GM18520 (cell line): ENCODE measurements at regions not wholly inside any gene's neighbourhood (a gene's known extent, or its start where the extent isn't known, plus 50 kb on each side); places are given as distances from the start of the nearest gene placed in this dataset.
A peak's percentile ranks its signal among the peaks of the same experiment; 100 is the strongest.
"Not testable (repeated sequence)": the region's sequence is repeated elsewhere in the genome, so short reads cannot be mapped to it uniquely, and the experiment has no call there.

Experiments
- ATAC-seq: cut with Tn5 transposase; IDR thresholded peaks from one replicate; pipeline ENCODE4 v1.9.1; 2021; ENCODE audit not compliant: unreplicated experiment

DNA sequence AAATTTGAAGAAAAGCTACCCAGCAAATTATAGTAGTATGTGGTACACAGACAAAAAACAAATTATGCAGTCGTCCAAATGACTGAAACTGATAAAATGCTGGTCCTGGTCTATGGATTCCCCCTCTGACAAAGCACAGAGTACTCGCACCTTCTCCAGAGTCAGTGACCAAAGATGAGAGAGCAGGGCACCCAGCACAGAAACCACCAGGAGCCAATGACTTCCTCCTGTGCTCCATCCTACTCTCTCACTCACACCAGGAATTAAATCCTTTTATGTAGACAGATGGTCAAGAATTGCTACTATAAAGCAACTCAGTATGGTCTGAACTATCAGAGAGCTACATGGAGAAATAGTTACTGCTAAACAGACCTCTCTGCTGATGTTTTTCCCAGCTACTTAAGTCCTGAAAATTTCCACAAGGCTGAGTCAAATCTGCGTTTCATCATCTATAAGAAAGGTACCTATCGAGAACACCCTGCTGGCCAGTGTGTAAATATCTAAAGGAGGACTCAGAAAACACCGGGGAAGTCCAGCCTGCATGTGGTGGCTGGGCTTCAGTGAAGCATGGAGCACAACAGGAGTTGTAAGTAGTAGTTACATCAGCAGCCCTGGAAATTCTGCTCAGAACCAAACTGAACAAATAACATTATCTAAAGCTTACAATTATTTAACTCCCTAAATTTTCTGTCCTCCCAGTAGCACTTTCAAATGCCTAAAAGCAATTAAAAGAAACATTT is 84.5 kb upstream of the FBXO28 start:
- ATAC-seq: peak; percentile 72

DNA sequence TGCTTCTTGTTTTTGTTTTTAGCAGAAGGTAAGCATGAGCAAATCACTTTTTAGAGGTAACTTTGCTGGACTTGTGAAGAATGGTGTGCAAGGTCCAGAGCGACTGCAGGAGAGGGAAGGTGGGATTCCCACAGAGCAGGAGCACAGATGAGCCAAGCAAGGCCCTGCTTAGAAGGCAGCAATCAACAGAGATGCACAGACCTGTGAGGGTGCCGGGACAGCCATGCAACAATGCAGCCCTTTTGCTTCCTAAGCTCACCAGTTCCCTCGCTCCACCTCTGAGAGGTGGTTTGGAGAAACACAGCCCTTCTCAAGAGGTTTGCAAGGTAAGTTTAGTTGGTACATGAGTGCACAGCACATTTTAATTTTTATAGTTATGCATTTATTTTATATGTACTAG is 85.1 kb upstream of the FBXO28 start:
- ATAC-seq: not testable (repeated sequence)

DNA sequence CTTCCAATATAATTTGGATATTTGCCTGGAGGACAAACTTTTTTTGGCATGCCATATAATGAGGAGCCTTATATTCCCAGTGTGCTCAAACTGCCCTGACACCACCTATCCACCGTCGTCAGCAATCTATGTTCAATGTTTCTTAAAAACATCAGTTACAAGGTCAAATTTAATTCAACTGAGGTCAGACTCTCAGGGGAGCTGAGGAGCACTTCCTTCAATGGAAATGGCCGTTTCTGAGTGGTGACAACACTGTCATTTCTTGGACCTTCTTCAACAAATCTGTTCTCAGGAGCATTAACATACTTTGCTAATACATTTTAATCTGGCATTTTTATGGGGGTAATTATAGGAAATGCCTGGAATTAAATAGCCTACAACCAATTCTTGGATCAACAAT is 90.8 kb upstream of the FBXO28 start:
- ATAC-seq: not testable (repeated sequence)

DNA sequence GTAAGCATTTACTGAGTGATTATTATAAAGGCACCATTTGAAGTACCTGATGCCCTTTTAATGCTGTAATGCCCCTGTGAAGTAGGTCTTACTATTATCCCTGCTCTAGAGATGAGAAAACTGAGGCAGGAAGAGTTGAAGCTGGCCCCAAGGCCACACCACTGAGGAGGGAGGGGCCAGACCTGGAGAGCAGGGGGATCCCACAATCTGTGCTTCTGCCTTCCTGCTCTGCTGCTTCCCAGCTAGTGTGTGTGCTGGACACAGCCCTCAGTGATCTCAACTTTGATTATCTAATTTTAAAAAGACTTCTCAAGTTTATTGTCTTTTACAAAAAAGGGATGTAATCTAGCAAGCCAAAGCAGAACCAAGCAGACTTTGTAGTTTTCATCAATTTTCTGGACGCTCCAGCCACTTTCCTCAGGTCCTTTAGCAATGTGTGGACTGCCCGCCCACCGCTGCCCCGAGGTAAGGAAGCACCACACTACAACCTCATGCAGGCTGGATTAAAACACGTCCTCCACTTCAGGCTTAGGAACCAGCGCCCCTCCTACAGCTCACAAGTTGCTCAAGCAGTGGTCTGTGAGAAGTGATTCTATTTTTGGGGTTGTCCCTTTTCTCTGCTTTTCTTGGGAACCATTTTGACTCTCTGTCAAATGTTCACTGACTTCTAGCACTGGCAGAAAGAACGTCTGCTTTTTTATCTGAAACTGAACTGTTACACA is 91.5 kb upstream of the FBXO28 start:
- ATAC-seq: not testable (repeated sequence)

DNA sequence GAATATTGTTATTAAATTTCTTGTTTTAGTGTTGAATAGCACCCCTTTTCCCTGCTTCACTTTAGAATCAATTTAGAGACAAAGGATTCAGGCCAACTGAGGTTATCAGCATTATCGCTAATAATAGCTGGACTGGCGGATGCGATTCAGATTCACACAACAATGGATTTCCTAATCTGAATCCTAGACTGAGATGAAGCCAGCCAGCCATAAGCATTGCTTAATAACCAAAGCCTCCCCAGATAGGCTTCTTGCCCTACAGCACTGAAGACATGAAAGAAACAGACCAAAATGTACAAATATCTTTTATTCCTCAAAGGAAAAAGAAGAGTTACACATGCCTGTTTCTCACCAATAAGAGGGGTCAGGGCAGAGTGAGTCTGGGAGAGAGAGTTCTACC is 94.0 kb upstream of the FBXO28 start:
- ATAC-seq: not testable (repeated sequence)

DNA sequence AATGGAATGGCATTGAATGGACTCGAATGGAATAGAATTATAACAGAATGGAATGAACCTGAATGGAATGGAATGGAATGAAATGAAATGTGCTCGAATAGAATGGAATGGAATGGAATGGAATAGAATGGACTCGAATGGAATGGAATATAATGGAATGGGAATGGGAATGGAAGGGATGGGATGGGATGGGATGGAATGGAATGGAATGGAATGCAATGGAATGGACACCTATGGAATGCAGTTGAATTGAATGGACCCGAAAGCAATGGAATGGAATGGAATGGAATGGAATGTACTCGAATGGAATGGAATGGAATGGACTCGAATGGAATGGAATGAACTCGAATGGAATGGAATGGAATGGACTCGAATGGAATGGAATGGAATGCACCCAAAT is 98.1 kb upstream of the FBXO28 start:
- not testable (repeated sequence) for ATAC-seq

DNA sequence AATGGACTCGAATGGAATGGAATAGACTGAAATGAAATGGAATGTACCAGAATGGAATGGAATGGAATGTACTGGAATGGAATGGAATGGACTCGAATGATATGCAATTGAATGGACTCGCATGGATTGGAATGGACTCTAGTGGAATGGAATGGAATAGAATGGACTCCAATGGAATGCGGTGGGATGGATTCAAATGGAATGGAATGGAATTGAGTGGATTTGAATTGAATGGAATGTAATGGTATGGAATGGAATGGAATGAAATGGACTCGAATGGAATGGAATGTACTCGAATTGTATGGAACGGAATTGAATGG is 99.6 kb upstream of the FBXO28 start:
- ATAC-seq: no peak

DNA sequence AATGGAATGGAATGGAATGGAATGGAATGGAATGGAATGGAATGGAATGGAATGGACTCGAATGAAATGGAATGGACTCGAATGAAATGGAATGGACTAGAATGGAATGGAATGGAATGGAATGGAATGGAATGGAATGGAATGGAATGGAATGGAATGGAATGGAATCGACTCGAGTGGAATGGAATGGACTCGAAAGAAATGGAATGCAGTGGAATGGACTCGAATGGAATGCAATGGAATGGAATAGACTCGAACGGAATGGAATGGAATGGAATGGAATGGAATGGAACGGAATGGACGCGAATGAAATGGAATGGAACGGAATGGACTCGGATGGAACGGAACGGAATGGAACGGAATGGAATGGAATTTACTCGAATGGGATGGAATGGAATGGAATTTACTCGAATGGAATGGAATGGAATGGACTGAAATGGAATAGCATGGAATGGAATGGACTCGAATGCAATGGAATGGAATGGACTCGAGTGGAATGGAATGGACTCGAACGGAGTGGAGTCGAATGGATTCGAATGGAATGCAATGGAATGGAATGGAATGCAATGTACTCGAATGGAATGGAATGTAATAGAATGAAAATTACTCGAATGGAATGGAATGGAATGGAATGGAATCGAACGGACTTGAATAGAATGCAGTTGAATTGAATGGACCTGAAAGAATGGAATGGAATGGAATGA is 100.1 kb upstream of the FBXO28 start:
- ATAC-seq: not testable (repeated sequence)

DNA sequence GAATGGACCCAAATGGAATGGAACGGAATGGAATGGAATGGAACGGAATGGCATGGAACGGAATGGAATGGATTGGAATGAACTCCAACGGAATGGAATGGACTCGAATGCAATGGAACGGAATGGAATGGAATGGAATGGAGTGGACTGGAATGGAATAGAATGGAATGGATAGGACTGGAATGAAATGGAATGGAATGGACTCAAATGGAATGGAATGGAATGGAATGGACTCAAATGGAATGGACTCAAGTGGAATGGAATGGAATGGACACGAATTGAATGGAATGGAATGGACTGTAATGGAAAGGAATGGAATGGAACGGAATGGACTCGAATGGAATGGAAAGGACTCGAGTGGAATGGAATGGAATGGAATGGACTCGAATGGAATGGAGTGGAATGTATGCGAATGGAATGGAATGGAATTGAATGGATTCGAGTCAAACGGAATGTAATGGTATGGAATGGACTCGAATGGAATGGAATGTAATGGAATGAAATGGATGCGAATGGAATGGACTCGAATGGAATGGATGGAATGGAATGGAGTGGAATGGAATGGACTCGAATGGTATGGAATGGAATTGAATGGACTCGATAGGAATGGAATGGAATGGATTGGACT is 101.0 kb upstream of the FBXO28 start:
- ATAC-seq: not testable (repeated sequence)

DNA sequence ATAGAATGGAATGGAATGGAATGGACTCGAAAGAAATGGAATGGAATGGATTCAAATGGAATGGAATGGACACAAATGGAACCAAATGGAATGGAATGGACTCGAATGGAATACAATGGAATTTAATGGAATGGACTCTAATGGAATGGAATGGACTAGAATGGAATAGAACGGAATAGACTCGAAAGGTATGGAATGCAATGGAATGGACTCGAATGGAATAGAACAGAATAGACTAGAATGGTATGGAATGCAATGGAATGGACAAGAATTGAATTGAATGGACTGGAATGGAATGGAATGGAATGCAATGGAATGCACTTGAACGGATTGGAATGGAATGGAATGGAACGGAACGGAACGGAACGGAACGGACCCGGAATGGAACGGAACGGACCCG is 101.7 kb upstream of the FBXO28 start:
- not testable (repeated sequence) for ATAC-seq

DNA sequence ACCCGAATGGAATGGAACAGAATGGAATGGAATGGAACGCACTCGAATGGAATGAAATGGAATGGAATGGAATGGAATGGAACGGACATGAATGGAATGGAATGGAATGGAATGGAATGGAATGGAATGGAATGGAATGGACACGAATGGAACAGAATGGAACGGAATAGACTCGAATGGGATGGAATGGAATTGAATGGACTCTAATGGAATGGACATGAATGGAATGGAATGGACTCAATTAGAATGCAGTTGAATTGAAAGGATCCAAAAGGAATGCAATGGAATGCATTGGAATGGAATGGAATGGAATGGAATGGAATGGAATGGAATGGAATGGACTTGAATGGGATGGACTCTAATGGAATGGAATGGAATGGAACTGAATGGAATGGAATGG is 102.2 kb upstream of the FBXO28 start:
- ATAC-seq: not testable (repeated sequence)

DNA sequence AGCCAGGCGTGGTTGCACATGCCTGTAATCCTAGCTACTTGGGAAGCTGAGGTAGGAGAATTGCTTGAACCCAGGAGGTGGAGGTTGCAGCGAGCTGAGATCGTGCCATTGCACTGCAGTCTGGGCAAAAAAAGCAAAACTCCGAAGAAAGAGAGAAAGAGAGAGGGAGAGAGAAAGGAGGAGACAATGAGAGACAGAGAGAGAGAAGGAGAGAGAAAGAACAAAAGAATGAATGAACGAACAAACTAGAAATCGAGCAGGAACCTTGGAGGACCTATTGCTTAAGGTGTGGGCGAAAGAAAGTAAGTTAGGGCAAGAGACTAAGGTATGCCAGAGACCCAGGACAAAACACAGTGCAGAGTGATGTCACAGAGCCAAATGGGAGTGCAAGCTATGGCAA is 102.8 kb upstream of the FBXO28 start:
- not testable (repeated sequence) for ATAC-seq

DNA sequence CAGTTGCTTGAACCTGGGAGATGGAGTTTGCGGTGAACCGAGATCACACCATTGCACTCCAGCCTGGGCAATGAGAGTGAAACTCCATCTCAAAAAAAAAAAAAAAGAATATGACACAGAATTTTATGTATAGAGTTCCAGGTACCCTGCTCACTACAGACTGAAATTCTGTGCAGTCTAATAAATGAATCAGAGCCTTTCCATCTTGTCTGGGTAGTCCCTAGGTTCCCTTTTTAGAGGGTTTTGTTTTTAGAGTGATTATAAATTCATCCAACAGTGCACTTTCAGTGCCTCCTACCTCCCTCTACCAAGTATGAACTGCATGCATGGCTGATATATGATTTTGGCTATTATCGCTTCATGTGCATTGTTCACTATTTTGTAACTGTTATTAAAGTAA is 107.9 kb upstream of the FBXO28 start:
- not testable (repeated sequence) for ATAC-seq

DNA sequence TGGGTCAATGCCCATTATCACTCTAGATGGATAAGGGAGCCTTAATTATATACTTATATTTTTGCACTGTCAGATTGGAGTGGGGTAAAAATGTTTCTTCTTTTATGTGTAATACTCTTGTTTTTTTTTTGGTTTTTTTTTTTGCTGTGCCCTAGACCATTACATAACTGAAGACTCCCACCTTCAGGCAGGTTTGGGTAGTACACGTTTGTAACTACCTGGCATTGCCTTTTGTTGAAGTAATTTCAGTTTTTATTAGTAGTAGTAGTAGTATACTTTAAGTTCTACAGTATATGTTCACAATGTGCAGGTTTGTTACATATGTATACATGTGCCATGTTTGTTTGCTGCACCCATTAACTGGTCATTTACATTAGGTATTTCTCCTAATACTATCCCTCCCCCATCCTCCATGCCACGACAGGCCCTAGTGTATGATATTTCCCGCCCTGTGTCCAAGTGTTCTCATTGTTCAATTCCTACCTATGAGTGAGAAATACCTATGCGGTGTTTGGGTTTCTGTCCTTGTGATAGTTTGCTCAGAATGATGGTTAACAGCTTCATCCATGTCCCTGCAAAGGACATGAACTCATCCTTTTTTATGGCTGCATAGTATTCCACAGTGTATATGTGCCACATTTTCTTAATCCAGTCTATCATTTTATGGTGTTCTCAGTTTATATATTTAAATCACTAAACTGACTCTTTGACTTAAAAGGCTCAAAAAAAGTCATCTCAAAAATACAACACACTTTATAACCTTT is 109.2 kb upstream of the FBXO28 start:
- not testable (repeated sequence) for ATAC-seq

DNA sequence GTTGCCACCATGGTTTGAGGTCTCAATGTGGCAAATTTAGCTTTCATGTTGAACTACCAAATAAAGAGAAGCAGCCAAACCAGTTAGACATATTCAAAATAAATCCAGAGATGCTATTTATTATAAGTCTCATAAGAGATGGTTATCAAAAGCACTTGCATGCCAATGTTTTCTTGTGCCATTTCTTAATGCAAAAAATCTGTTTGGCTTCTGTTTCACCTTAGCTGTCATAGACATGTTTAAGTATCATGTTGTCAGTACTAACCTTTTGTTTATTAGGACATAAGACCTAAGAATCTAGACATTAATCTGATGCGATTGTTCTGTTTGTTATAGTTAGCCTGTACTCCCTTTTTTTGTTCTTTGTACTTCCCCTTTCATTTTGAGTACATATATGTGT is 110.0 kb upstream of the FBXO28 start:
- ATAC-seq: not testable (repeated sequence)

DNA sequence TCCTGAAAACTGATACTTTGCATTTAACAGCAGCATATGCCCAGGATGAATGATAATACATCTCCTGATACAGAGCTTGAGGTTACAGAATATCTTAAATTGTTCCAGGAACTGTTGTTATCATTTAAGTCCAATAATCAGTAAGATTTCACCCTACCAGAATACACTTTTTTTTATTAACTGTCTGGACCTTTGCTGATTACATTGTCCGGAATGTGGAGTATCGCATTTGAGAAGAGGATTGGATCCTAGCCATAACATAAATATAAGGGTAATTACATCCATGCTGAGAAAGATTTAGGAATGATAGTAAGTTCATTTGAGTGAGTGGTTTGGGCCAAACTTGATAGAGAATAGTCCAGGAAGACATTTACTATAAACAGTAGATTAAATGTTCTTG is 112.2 kb upstream of the FBXO28 start:
- not testable (repeated sequence) for ATAC-seq

DNA sequence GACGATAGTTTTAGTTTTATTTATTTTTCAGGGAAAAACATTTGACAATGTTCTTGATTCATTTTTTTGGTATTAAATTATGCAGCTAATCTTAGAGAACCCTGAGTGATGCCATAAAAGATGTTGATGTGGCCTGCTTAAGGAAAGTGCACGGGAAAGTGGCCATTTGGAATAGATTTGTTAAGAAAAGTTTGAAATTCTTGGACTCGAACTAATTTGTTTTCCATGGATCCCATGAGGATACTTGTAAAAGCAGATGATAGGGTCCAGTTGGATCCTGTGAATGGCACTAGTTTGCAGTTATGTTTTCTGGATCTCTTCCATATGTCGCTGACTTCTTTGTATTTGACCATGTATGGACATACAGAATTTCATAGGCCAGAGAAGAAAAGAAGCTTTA is 114.2 kb upstream of the FBXO28 start:
- ATAC-seq: not testable (repeated sequence)

DNA sequence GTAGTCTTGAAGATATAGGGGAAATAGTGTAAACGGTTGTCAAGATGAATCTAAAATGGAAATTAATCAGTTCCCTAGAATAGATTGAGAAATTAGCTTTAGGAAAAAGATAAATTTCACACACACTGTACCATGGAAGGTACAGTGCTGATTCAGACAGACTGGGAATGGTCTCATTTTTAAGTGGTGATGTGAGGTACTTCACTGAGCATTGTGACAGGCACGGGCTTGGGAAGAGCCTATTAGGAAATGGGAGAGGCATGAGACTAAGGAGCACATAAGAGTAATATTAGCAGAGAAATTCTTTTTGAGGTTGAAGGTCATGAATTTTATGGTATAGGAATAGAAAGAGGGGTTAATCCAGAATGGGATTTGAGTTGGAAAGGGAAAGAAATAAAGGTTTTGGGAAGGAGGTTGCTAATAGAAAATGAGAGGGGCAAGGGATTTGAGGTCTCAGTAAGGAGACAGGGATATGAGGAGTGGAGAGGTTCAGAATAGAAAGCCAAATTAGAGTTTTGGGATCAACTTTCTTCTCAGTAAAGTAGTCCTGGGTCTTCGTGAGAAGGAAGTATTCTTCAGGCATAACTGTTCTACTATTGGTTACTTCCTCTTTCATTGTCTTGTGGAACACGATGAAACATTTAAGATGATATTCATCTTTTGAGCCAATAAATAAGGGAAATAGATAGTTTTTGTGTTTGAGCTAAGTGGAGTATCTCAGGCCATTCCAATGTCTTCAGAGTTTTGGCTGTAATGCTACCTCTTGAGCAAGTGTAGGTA is 115.0 kb upstream of the FBXO28 start:
- ATAC-seq: not testable (repeated sequence)

DNA sequence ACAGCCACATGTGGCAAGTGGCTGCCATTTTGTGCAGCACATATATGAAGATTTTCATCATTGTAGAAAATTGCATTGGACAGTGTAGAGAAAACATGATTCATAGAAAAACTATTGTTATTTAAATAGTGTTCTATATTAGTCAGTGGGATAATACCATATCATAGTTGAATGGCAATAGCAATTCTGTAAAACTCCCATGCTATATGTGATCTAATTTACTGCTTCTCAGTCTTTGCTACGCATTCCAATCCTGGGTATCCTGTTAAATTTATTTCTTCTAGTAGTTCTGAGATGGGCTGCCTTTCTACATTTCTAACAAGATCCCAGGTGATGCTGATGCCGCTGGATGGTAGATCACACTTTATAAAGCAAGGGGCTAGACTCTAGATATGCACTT is 117.5 kb upstream of the FBXO28 start:
- ATAC-seq: not testable (repeated sequence)
